HG02885 (cell line): ENCODE measurements at regions not wholly inside any gene's neighbourhood (a gene's known extent, or its start where the extent isn't known, plus 50 kb on each side); places are given as distances from the start of the nearest gene placed in this dataset.
"Not testable (repeated sequence)": the region's sequence is repeated elsewhere in the genome, so short reads cannot be mapped to it uniquely, and the experiment has no call there.

ENCODE experiments used
- ATAC-seq: cut with Tn5 transposase; IDR thresholded peaks from one replicate; pipeline ENCODE4 v1.9.1; 2021; ENCODE audit warnings: mild to moderate bottlenecking; ENCODE audit not compliant: unreplicated experiment, poor library complexity

GRCh38 chr2:2791606-2792005 lies 460.5 kb upstream of the MYT1L start:
- ATAC-seq, result no peak

- no peak for ATAC-seq
These were observed 460.0 kb upstream of the MYT1L start for GRCh38 chr2:2791031-2791430.

DNA sequence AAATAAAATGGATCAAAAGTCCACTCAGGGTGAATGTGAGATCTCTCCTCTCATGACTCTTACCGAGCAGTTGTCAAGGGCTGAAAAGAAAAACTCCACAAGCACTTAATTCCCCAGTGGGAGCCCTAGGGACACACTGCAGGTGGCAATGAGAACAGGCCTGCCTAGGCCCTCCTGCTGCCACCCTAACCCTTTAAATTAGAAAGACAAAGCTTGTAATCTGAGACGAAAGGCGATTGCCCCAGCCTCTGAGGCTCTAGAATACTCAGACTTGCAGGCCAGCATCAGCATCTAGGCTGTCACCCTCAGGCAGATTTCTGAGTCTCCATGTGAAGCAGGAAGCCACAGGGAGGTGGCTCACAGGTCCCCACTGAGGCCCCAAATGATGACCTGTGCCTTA lies 457.0 kb upstream of the MYT1L start:
- ATAC-seq, result no peak

DNA sequence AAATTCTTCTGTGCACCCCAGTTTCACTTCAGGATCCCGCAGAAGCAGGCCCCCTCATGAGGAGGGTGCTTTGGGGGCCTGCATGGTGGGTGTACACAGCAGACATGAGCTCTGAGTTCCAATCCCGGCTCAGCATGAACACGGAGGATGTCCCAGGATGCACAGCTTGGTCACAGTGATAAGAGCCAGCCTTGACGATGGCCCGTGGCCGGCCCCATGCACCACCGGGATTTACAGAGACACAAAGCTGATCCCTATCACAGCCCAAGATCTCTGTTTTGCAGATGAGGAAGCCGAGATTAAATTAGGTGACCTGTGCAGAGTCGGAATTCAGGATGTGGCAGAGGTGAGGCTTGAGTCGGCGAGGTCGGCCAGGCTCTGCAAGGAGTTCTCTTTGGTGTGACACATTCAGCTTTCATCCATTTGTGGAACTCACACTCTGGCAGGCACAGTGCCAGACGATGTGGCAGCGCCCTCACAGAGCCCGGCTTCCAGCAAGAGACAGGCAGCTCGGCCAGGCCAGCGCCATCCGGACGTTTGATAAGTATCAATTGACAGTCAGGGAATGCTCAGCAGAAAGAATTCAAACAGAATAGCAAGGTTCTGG lies 456.3 kb upstream of the MYT1L start:
- no peak for ATAC-seq

GRCh38 chr2:2782007-2782406 lies 450.9 kb upstream of the MYT1L start:
- no peak for ATAC-seq

- ATAC-seq, result no peak
These were observed 448.7 kb upstream of the MYT1L start for GRCh38 chr2:2779727-2780126.

GRCh38 chr2:2777876-2778275 lies 446.8 kb upstream of the MYT1L start:
- ATAC-seq, result no peak

DNA sequence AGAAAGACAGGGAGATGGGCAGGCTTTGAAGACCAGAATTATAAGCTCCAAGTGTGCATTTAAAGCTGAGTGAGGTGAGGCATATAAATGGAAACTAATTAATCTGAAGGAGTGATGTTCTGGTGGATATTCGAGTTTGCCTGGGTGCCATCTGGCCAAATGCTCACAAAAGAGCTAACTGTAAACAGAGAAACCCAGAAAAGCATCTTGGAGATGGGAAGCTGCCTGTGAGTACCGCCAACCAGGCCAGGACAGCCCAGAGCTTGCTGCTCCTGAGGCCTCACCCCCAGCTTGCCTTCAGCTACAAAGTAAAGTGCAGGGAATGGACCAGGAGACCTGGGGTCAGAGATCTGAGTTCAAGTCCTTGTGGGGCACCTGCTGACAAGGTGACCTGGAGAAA lies 446.1 kb upstream of the MYT1L start:
- ATAC-seq, result no peak

DNA sequence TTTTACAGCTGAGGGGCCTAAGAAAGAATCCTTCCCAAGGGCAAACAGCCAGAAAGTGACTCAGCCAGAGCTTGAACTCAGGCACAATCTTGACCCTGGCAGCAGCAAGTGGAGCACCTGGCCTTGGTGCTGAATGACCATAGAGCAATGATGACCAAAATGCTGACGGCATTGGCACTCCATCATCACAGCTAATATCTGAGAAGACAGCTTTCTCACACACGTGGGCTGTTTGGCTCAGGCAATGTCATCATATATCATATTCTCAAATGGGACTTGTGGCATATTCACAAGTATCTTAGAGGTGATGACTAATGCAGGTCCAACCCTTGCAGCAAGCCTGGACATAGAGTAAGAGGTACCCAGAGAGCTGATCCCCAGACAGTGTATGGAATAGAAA lies 443.9 kb upstream of the MYT1L start:
- ATAC-seq, result no peak

GRCh38 chr2:2773692-2774091 lies 442.6 kb upstream of the MYT1L start:
- no peak for ATAC-seq

DNA sequence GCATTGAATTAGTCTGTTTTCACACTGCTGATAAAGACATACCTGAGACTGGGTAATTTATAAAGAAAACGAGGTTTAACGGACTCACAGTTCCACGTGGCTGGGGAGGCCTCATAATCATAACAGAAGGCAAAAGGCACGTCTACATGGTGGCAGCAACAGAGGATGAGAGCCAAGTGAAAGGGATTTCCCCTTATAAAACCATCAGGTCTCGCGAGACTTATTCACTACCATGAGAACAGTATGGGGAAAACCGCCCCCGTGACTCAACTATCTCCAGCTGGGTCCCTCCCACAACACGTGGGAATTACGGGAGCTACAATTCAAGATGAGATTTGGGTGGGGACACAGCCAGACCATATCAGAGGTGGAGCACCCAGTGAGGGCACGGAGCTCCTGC lies 442.0 kb upstream of the MYT1L start:
- ATAC-seq, result not testable (repeated sequence)

DNA sequence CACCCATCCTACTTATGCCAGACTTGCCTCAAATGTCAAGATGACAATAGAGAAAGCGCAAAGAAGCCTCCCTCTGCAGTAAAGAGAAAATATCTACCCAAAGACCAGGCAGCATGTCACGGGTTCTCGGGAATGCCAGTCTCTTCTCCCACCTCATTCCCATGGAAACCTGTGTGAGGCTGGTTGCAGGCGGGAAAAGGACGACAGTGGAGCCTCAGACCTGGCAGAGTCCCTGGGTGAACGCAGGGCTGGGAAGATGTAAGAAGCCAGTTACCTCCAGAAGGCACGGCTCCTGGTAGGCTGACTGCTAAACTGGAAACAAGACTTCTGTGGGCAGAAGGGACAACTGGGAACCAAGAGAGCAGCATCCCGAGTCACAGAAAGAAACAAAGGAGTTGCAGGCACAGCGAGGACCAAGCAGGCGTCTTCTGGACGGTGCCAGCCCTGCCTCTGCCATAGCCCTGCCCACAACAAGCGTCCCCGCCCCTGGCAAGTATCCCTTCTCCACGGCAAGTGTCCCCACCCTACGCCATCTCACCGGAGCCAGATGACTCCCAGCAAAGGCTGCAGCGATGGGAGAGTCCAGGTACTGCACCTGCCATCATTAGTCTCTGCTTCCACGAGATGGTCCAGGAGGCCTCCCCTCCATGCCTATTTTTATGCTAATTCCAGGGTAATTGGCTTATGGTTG lies 440.8 kb upstream of the MYT1L start:
- ATAC-seq, result no peak

- ATAC-seq, result no peak
These were observed 438.7 kb upstream of the MYT1L start for GRCh38 chr2:2769481-2770431.

GRCh38 chr2:2768476-2768875 lies 437.4 kb upstream of the MYT1L start:
- ATAC-seq, result no peak

DNA sequence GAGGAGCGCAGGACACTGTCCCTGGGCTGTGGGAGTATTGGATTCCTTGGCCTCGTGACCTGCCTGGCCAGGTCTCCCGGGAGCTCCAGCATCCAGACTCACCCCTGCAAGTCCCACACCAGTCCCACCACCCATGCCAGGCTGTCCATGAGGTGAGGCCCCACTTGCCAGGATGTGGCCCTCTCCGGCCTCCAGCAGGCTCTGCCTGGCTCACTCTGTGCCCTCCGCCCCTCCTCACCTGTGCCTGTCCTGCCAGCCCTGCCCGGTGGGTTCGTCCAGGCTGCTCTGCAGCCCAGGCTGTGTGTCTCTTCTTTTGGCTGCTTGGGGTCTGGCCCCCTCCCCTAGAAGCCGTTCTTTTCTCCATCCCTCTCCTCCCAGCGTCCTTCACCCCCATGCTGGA lies 436.8 kb upstream of the MYT1L start:
- ATAC-seq, result no peak

GRCh38 chr2:2765839-2766495 lies 434.9 kb upstream of the MYT1L start:
- ATAC-seq, result no peak

GRCh38 chr2:2765176-2765800 lies 434.2 kb upstream of the MYT1L start:
- no peak for ATAC-seq

GRCh38 chr2:2764739-2765138 lies 433.7 kb upstream of the MYT1L start:
- ATAC-seq, result no peak

DNA sequence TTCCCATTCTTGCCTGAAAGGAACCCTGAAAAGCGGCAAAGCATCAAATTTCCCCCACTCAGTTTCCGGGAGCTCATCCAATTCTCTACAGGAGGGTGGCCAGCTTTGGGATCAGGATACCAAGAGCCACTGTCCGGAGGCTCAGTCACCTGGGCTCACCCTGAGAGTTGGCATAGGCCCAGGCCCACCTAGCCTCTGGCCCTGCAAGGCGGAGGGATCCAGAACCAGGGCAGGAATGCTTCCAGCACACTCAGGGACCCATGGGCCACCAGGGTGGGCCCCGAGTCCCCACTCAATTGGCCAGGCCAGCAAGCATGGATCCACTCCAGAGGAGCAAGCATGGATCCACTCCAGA lies 432.9 kb upstream of the MYT1L start:
- ATAC-seq, result no peak

GRCh38 chr2:2763351-2764000 lies 432.4 kb upstream of the MYT1L start:
- no peak for ATAC-seq
